Right atrium auricular region (tissue), 2 donors: ENCODE measurements at regions not wholly inside any gene's neighbourhood (a gene's known extent, or its start where the extent isn't known, plus 50 kb on each side); places are given as distances from the start of the nearest gene placed in this dataset.
A peak's percentile ranks its signal among the peaks of the same experiment; 100 is the strongest.

Source experiments
- DNase-seq: peaks from one replicate; pipeline ENCODE4 v3.0.0-alpha.2; 2019; ENCODE audit warnings: low spot score
- H3K27ac ChIP-seq, 2 donors: fragments of 200-600 bp; sonication (generic); 1 replicate in 1 of 2; 2 replicates in 1 of 2; pipeline ENCODE4 v1.5.1; 2016 to 2019
- H3K27me3 ChIP-seq, 2 donors: fragments of 200-600 bp; sonication (generic); one replicate each; pipeline versions ENCODE4 v1.5.1 to v1.6.0; 2017 to 2019
- H3K36me3 ChIP-seq: fragments of 200-600 bp; sonication (generic); one replicate; pipeline ENCODE4 v1.5.1; 2016
- H3K4me1 ChIP-seq, 2 donors: fragments of 200-600 bp; sonication (generic); one replicate each; pipeline versions ENCODE4 v1.5.1 to v1.6.0; 2017 to 2019
- H3K4me3 ChIP-seq, 2 donors: fragments of 200-600 bp; sonication (generic); 1 replicate in 1 of 2; 2 replicates in 1 of 2; pipeline ENCODE4 v1.5.1; 2017 to 2019; ENCODE audit warnings: mild to moderate bottlenecking in 1 of 2, moderate library complexity in 1 of 2
- H3K9me3 ChIP-seq, 2 donors: fragments of 200-600 bp; sonication (generic); one replicate each; pipeline ENCODE4 v1.5.1; 2019
- TF ChIP-seq, protein P1 (sequence below), 2 donors: fragments of 200-600 bp; sonication (generic); IDR thresholded peaks; one replicate each; pipeline ENCODE4 v1.5.1; 2019; ENCODE audit warnings: antibody characterized with exemption in 2 of 2

DNA sequence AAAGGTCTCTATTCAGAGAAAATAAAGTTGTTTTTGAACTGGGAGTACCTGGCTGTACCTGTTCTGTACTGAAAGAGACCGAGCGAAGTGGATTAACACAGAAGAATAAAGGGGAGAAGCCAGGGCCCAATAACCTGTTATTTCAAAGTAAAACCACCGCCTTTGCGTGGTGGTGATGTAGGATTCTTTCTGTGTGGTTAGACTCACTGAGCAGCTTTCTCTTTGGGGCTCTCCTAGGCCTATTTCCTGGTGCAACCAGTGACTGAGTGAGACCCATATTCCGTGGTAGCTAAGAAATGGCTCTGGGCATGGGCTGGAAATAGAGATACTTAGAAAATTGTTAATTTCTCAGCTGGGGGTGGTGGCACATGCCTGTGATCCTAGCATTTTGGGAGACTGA, 99.9 kb downstream of the XCL2 start:
- no peak overlapping the region for H3K27ac ChIP-seq
- no peaks in the 10 kb centered on the region for H3K9me3 ChIP-seq
- TF ChIP-seq, protein P1, sequence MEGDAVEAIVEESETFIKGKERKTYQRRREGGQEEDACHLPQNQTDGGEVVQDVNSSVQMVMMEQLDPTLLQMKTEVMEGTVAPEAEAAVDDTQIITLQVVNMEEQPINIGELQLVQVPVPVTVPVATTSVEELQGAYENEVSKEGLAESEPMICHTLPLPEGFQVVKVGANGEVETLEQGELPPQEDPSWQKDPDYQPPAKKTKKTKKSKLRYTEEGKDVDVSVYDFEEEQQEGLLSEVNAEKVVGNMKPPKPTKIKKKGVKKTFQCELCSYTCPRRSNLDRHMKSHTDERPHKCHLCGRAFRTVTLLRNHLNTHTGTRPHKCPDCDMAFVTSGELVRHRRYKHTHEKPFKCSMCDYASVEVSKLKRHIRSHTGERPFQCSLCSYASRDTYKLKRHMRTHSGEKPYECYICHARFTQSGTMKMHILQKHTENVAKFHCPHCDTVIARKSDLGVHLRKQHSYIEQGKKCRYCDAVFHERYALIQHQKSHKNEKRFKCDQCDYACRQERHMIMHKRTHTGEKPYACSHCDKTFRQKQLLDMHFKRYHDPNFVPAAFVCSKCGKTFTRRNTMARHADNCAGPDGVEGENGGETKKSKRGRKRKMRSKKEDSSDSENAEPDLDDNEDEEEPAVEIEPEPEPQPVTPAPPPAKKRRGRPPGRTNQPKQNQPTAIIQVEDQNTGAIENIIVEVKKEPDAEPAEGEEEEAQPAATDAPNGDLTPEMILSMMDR (IDR thresholded peaks at IDR 0.05): no peak

GRCh38 chr1:168443356-168443755, 100.4 kb downstream of the XCL2 start:
- Histone ChIP-seq H3K9me3 (no peaks in the 10 kb centered on the region), H3K36me3 (no peaks in the 10 kb centered on the region), H3K4me3 (no peak overlapping the region), H3K27ac (no peak overlapping the region), H3K4me1 (peaks cover 0 to 6% of the 10 kb centered on the region in 2 donors), H3K27me3 (no peaks in the 10 kb centered on the region)
- DNase-seq: no peak
- TF ChIP-seq, protein P1 (IDR thresholded peaks at IDR 0.05): no peak

More for the DNA sequence above, 99.9 kb downstream of the XCL2 start:
- Histone ChIP-seq H3K4me1 (peaks cover 0 to 6% of the 10 kb centered on the region in 2 donors), H3K4me3 (no peak overlapping the region), H3K27me3 (no peaks in the 10 kb centered on the region), H3K36me3 (no peaks in the 10 kb centered on the region)
- no peak for DNase-seq

GRCh38 chr1:168442931-168443330, 100.9 kb downstream of the XCL2 start:
- TF ChIP-seq, protein P1 (IDR thresholded peaks at IDR 0.05): no peak
- Histone ChIP-seq H3K4me3 (no peak overlapping the region), H3K4me1 (peaks cover 0 to 6% of the 10 kb centered on the region in 2 donors), H3K36me3 (no peaks in the 10 kb centered on the region), H3K9me3 (no peaks in the 10 kb centered on the region), H3K27me3 (no peaks in the 10 kb centered on the region), H3K27ac (no peak overlapping the region)
- no peak for DNase-seq

DNA sequence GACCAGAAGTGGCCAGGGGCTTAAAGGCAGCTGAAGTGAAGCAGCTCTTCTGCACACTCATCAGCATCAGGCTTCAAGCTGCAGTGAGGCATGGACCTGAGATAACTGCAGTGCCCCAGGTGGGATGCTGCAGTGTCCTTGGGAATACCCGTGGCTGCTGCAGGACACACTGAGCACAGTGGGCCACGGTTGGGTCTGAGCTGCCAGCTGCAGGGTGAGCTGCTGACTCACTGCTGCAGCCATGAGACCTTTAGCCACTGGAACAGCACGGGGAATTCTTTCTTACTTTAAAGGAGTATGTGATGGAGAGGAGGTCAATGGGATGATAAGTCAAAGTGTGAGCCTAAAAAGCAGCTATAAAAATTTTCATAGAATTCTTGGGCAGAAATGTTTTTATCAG, 102.1 kb downstream of the XCL2 start:
- no peaks in the 10 kb centered on the region for H3K9me3 ChIP-seq
- no peak for DNase-seq
- H3K36me3 ChIP-seq: no peaks in the 10 kb centered on the region
- H3K27me3 ChIP-seq: no peaks in the 10 kb centered on the region
- TF ChIP-seq, protein P1 (IDR thresholded peaks at IDR 0.05): no peak
- no peak overlapping the region for H3K4me3 ChIP-seq
- H3K4me1 ChIP-seq: peaks cover 0 to 6% of the 10 kb centered on the region in 2 donors
- no peak overlapping the region for H3K27ac ChIP-seq

DNA sequence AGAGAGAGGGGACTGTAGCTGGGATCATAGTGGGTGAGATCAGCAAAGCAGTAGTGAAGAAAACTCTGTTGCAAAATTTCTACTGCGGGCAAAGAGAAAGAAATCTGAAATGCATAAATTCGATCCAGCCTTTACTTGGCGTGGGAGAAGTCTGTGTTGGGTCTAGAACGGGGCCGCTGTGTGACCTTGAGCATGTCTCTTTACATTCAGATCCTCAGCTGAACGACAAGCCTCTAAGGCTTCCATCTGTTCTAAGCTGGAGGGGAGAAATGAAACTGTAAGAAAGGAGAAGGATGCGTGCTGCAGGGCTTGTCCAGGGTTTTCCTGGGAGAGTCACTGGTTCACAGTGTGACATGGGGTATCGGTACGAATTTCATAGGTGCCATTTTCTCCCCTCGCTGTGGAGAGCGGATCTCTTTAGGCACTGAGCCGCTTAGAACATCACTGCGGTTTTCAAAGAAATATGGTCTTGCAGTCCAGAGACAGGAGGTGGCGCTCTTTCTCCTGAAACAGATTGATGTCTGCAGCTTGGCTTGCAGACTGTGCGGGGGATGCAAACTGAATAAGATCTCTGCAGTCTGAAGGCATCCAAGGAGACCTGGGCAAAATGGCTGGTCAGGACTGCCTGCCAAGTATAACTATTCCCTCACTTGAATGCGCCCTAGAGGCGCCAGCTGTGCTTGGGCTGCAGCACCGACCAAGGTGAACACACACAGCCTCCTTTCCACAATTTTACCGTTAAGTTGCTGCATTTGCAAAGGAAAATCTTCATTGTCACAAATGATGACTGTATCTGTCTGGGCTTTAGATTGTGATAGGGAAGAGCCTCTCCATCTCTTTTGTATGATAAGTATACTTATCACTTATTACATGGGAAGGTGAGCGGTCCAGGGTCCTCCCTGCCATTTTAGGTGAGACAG, 104.1 kb downstream of the XCL2 start:
- Histone ChIP-seq H3K27me3 (no peaks in the 10 kb centered on the region), H3K36me3 (no peaks in the 10 kb centered on the region), H3K4me1 (peaks cover 0 to 6% of the 10 kb centered on the region in 2 donors), H3K4me3 (peak overlapping the region in 1 of 2 donors; percentile 3), H3K27ac (no peak overlapping the region), H3K9me3 (no peaks in the 10 kb centered on the region)
- DNase-seq: peak; percentile 79
- TF ChIP-seq, protein P1 (IDR thresholded peaks at IDR 0.05): peak; percentile 59 to 76
